HG02870 (cell line): ENCODE measurements at regions not wholly inside any gene's neighbourhood (a gene's known extent, or its start where the extent isn't known, plus 50 kb on each side); places are given as distances from the start of the nearest gene placed in this dataset.
"Not testable (repeated sequence)": the region's sequence is repeated elsewhere in the genome, so short reads cannot be mapped to it uniquely, and the experiment has no call there.

Source experiments
- ATAC-seq: cut with Tn5 transposase; IDR thresholded peaks from one replicate; pipeline ENCODE4 v1.9.1; 2021; ENCODE audit warnings: mild to moderate bottlenecking, moderate library complexity; ENCODE audit not compliant: unreplicated experiment

DNA sequence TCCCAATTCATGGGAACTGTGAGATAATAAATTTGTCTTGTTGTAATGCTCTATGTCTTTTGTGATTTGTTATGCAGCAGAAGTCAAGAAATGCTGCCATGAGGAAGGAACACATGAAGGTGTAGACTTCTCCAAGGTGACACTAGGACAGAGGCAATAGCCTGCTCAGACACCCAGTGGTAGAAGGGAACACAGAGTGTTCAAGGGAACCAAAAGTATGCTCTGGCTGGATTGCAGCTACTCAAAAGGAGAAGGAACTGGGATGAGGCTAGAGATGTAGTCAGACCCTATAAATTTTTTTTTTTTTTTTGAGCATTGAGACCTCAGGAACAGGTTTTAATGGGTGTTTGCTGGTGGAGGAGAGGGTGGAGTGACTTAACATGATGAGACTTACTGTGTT is 232.5 kb downstream of the PARP8 start:
- no peak for ATAC-seq

DNA sequence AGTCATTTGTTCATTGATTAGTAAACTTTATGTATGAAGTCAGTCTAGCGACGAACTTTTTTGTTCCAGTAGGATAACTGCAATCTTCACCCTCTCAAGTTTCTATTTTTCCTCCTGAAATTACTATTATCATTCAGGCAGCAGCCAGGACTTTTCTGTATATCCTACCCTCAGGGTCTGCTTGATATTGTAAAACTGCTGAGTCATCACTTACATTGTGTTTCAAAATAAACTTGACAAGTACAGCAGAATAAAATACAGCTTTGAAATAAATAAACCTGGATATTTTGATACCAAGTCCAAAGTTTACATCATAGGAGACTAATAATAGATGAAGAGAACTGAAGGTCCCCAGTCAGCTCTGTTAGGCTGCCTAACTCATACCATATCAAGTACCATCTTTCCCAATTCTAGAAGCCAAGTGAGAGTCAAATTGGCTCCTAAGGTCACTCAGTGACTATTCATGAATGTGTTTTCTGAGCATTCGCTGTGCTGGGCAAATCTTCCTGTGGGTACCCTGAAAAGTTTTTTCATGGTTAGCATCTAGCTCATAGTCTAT is 234.6 kb downstream of the PARP8 start:
- ATAC-seq = no peak

DNA sequence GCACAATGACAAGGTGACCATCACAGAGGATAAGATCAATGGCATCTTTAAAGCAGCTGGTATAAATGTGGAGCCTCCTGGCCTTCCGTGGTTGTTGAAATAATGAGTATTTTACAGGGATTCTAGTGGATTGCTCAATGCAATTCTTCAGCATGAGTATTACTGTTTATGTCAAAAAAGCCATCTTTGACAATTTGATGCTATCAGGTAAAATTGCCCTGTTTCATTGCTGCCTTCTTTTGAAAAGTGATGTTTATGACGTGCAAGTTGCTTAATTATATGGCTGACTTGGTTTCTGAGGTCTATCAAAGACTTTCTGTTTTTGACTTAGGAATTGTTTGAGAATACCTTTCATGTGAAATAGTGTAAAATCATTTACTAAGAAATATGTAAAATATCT is 237.2 kb downstream of the PARP8 start:
- no peak for ATAC-seq

DNA sequence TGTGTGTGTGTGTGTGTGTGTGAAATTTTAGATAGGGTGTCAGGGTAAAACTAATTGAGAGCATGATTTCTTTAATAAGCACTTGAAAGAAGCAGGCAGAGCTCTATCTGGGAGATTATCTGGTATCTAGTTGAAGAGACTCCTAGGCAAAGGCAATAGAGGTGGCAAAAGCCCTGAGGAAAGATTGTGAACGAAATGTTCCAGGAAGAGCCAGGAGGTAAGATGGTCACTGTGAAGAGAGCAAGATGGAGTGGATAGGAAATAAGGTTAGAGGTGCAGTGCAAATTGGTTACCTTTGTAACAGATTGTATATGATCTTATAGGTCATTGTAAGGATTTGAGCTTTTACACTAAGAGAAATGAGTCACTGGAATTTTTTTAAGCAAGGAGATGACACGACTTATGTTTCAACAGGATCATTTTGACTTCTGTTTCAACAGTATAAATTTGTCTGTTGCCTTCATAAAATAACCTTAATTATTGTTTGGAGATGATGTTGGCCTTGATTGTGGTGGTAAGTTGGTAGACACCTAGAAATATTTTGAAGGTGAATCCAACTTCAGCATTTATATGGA is 239.6 kb downstream of the PARP8 start:
- no peak for ATAC-seq

DNA sequence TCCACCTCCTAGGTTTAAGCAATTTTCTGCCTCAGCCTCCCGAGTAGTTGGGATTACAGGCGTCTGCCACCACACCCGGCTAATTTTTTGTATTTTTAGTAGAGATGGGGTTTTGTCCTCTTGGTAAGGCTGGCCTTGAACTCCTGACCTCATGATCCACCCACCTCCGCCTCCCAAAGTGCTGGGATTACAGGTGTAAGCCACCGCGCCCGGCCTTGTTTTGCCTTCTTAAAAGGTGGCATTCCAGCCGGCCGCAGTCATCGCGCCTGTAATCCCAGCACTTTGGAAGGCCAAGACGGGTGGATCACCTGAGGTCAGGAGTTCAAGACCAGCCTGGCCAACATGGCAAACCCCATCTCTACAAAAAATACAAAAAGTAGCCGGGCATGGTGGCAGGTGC is 253.7 kb downstream of the PARP8 start:
- not testable (repeated sequence) for ATAC-seq

DNA sequence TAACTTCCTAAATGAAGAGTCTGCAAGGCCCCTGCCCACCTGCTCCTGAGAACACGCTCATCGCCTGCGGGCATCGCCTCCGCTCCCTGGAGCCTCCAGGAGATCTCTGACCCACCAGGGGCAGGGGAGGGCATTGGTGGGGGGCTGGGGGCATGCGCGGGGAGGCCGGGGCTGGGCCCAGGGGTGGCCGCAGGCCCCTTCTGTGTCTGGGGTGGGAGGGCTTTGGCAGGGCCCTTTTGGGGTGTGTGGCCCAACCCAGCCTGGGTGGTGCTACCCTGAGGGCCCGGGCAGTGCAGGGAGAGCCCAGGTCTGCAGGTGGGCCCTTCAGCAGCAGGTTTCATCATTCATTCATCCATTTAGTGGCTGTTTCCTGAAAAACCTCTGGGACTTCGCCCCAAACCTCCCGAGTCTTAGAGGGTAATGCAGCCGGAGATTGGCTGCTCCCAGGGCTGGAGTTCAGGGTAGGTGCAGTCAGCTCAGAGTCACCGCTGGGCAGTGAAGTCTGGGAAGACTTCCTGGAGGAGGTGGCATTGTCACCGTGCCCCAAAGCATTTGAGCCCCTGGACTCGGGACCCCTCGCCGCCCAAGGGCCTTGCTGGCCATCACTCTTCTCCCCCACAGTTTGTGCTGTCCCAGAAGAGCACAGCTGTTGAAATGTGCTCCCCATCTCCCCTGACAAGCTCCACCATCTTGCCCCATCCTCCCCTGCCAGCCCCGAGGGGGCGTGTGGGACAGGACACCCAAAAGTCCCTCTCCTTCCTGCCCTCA is 255.1 kb downstream of the PARP8 start:
- ATAC-seq = no peak

DNA sequence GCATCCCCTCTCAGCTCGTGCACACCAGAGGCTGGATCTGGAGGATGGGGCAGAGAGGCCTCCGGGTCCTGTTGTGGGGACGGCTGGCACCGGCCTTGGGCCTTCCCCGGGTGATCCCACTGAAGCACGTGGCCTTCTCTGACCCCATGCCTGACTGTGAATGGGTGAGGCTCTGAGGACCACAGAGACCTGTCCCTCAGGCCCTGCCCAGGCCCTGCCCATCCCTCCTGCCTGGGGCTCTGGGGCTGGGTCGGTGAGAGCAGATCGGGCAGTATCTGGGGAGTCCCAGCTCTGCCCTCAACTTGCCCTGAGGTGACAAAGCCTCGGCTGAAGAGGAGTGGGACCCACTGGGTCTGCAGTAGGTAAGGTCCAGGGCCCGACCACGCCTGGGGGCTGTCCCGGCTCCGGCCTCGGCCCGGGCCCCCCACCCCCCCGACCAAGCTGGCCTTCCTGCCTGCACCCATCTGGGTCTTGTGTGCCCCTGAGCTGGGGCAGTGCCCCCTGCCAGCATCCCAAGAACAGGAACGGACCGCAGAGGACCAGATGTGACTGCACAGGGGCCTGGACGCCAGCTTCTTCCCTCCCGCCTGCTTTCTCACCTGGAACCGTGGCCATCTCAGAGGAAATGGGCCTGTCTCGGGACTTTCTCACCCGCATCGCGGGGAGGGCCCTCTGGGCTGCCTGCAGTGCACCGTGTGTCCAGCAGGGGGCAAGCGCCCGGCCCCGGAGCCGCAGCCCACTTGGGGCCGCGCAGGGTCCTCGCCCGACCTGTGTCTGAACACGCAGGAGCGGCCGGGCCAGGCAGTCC is 255.9 kb downstream of the PARP8 start:
- ATAC-seq = not testable (repeated sequence)

DNA sequence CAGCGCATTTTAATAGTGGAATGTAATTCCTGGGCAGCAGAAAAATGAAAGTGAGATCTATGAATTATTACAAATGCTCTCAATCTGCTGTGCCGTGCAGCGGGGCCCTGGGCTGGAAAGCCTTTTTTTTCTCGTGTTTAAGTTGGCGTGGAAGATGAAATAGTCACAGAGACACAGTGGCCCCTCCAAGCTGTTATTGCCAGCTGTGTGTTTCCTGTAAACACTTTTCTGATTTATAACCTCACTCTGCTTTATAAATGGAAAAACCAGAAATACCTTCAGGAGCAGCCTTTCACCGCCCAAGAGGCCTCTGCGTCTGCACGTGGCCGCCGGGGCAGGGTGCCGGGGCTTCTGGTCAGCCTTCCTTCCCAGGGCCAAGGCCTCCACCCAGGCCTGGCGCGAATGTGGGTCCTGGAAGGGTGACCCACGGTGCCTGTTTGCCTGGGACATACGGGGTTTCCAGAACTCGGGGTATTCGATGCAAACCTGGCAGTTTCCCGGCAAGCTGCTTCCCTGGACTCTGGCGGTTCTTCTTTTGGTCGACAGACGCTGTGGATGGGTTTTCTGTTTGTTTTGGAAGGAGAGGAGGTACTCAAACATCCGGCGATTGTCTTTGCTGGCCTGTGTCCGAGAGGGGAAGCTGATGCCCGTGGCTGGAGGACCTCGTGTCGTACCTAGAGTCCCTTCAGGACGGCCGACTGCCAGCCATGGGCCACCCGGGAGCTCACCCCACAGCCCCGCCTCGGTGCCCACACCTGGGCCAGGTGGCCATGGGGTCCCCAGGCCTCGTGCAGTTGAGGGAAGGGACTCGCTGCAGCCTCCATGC is 256.7 kb downstream of the PARP8 start:
- no peak for ATAC-seq

DNA sequence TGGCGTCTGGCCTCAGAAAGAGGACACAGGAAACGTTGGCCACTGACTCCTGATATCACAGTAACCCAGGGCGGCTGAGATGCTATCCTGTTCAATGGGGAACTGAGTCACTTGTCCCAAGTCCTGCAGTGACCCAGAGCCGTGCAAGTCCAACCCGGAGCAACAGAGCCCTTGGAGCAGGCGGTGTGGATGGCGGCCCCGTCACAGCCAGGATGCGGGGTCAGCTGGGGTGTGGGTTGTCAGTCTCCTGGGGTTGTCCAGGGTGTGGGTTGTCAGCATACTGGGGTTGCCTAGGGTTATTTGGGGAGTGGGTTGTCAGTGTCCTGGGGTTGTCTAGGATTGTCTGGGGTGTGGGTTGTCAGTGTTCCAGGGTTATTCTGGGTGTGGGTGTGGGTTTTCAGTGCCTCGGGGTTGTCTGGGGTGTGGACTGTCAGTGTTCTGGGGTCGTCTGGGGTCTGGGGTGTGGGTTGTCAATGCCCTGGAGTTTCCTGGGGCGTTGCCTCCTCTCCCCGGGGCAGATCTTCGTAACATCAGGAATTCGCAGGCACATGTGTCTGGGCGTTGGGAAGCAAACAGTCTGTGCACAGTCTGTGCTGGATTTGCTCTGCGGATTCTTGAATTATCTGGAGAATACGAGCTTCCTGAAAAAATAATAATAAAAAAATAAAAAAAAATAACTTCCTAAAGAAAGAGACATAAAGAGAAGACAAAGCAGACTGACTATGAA is 257.5 kb downstream of the PARP8 start:
- ATAC-seq = no peak

DNA sequence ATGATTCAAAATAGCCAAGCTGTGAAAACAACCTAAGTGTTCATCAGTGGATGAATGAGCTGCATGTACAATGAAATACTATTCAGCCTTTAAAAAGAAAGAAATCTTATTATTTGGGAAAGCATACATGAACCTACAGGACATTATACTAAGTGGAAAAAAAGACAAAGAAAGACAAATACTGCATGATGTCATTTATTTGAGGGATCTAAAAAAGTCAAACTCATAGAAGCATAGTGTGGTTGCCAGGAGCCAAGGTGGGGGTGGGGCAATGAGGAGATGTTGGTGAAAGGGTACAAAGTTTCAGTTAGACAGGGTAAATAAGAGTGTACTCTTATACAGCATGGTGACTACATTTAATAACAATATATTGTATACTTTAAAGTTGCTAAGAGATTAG is 261.5 kb downstream of the PARP8 start:
- no peak for ATAC-seq

DNA sequence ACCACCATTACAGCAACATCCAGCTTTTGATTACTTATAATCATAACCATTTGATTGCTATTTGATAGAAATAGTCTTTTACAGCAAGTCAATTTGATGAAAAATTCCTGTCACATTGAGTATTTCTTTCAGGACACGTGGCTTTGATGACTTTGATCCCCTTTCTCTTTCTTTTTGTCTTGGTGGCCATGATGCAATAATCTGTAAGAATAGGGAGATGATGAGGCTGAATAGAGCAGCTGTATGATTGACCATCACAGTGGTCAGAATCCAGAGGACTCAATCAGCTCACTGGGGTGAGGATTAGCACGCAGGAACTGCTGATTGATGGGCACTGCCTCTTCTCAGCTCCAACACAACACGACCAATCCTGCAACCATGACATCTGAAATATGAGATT is 262.7 kb downstream of the PARP8 start:
- ATAC-seq = no peak

DNA sequence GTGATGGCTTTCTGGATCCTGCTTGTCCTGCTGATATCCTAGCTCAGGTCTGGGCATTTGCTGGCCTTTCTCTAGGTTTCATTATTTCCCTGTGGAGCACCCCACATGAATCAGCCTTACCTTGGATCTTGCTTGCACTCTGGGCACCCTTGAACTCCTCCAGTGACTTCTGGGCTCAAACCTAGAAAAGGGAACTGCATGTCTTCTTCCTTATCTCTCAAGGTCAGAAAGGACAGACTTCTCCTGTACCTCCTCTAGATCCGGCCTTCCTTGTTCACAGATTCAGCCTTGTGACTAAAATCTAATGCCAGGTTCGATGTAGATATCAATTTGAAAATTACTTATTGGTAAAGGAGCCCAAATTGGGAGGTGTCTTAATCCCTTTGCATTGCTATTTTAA is 267.9 kb downstream of the PARP8 start:
- ATAC-seq = no peak

DNA sequence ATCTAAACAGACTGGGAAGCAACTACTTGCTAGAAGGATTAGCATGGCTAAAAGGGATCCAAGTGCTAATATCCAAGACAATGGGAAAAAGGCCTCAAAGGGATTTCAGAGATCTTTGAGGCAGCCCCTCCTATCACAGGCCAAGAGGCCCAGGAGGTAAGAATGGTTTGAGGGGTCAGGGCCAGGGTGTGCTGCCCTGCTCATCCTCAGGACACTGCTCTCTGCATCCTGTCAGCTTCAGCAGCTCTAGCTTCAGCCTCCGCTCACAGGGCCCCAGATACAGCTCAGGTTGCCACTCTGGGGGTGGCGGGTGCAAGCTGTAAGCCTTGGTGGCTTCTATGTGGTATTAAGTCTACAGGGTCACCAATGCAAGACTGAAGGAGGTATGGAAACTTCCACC is 278.7 kb downstream of the PARP8 start:
- ATAC-seq = no peak

DNA sequence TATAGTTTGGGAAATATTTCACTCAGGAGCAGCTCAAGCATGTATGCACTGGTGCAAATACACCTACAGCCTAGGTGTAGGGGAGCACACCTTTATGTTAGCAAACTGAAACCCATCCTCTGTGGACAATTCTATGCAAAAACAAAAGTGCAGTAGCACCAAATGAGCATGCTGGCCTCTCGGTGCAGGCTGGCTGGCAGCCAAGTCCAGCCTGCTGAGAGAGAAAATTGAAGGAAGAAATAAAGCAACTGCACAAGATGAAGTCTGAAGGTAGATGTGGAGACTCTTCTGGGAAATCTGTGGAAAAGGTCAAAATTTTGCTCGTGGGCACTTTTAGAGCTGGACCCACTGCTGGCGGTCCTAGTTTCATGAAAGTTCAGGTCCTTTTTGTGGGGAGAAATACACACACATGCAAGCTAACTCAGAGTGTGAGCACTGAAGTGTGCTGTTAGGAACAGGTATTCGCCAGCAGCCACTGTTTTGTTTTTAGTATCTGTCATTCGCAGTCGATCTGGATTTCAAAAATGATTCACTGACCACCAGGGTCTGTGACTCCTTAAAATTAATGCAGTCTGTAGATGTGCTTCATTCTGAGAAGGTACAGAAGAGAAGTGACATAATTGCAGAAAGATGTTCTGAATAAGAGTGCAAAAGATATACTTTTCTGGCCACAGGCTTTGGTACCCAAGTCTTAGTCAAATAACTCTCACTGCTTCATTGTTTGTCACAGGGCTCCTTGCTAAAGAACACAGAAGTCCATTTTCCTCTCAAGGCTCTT is 281.7 kb downstream of the PARP8 start:
- no peak for ATAC-seq

DNA sequence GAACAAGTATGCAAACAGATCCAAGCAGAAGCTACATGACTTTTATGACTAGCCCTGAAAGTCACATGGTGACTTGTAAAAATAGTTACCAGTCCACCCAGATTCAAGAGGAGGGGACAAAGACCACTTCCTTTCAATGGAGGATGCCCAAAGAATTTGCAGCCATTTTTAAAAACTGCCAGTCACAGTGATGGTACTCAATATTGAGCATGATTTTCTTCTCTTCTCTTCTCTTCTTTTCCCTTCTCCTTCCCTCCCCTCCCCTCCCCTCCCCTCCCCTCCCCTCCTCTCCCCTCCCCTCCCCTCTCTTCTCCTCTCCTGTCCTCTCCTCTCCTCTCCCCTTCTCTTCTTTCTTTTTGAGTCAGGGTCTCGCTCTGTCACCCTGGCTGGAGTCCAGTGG is 286.9 kb downstream of the PARP8 start:
- no peak for ATAC-seq

DNA sequence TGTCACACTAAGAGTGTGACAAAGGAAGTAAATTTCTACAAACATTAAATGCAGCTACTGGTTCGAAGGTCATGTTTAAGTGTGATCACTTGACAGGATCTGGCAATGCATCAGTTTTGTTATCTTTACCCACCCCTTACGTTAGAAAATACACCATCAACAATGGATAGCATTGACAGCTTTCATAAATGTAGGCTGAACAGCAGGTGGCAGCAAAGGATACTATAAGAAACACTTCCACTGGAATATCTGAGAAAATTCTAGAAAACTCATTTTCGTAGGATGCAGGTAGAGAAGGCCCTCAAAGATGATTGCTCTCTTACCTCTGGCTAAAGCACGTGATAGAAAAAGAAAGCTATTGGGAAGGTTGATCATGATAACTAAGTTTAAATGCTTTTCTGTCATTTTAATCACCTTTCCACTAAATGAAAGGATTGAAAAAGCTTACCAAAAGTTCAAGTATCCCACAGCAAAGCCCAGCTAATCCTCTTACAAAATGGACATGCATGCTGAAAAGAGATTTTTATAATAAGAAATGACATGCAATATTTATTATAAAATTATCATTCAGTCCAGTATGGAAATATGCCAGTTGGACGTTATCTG is 292.5 kb downstream of the PARP8 start:
- ATAC-seq = no peak

DNA sequence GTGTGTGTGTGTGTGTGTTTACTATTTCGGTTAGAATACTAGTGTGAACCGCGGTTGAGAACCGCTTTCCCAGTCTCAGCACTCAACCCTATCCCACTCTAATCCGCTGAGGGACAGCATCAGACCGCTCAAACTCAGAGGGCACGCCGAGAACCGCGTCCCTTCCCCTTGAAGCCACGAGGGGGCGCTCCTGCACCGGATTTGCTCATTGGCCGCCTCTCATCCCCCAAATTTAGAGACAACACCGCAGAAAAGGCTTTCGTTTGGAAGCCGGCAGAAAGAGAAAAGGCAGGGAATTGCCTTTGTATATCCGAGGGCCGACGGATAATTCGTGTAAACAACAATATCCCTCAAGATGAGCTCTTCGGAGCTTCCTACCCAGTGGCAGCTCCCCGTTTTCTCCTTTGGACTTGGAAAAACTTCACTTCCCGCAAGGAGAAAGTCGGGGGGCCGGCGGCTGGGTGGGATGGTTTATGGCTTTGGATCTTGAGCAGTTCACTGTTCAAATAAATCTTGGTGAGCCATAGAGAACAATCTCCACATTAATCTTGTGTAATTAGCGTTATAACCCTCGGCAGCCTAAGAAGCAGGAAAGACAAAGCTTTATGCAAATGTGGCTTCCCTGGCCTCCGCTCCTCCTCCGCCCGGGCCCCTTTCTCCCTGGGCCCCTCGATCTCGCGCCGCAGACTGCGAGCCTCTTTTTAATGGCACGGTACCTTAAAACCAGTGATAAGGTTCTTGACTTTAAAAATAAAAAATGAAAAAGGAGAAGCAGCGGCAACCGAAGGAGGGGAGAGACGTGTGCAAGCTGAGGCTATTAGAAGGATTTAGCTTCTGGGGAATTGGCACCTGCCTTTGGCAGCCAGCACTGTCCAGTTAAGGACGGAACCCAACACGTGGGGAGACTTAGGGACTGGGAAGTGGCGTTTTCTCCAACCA is 296.8 kb downstream of the PARP8 start:
- ATAC-seq = peak; percentile 77
